ENCODE measurements at regions not wholly inside any gene's neighbourhood (a gene's known extent, or its start where the extent isn't known, plus 50 kb on each side); places are given as distances from the start of the nearest gene placed in this dataset.

DNA sequence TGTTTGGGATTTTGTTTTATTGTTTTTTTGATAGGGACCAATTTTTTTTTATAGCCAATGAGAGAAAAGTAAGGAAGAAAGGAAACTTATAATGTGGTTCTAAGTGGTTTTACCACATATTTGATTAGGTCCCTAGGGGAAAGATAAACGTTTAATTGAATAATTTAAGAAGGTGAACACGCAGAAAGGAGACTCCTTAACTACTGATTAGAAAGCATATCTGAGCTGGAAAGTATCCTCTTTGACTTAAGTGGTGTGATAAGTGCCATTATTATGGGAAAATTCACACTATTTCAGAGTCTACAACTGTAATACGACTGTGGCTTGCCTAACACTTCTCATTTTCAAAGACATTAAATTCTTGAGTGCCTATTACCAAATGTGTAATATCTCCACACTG, 106.5 kb upstream of the GRAMD1B start:
- Histone ChIP-seq H3K79me2 (ENCODE audit: insufficient read depth, low read length) (no peaks in the 10 kb centered on the region), H4K20me1 (ENCODE audit: insufficient read depth, low read length) (no peaks in the 10 kb centered on the region), H2AFZ (ENCODE audit: low read length) (no peak overlapping the region), H3K36me3 (replicated peaks in 1 of 2; ENCODE audit: control insufficient read depth in 1 of 2, insufficient read depth in 2 of 2, low read length in 2 of 2) (no peaks in the 10 kb centered on the region), H3K4me3 (replicated peaks in 1 of 3; ENCODE audit: insufficient read depth in 1 of 3, low read depth in 2 of 3, low read length in 3 of 3) (no peak overlapping the region), H3K9ac (ENCODE audit: insufficient read depth, low read depth, low read length) (no peak overlapping the region), H3K4me1 (ENCODE audit: insufficient read depth, low read length) (no peaks in the 10 kb centered on the region), H3K27ac (ENCODE audit: extremely low read length, insufficient read depth, low read length) (no peak overlapping the region), H3K9me3 (ENCODE audit: low read length) (no peaks in the 10 kb centered on the region), H3K27me3 (ENCODE audit: control insufficient read depth in 1 of 2, insufficient read depth in 2 of 2, low read length in 2 of 2) (peaks cover 0 to 14% of the 10 kb centered on the region in 2 experiments; a peak in 2 of 5 replicates), H3K4me2 (ENCODE audit: low read depth, low read length) (no peak overlapping the region)
- CTCF ChIA-PET (ENCODE audit: low intra/inter-chr PET ratio, low total read pairs), result no interaction called here
- WGBS (ENCODE audit: low lambda C conversion rate), result 0% methylated on average over 3 of the region's 3 CpGs
- ATAC-seq, result no peak
- POLR2A ChIA-PET, result no interaction called here
- no TSS peak for BruUV-seq (replicated peaks)
- intact Hi-C loops (cut with micrococcal nuclease; ENCODE audit: unreplicated experiment) (no loop called here), in situ Hi-C loops (cut with HindIII; ENCODE audit: extremely low pct_ligation_motif_present, low pct_unique_long_range_greater_than_20kb) (no loop called here)
- no peak for FAIRE-seq
- no peak for DNase-seq (ENCODE audit: low spot score)
- TF ChIP-seq PTBP1 (IDR thresholded peaks at IDR 0.05; ENCODE audit: low read depth, low read length, poor library complexity, severe bottlenecking), result no peak
- no peak for TF ChIP-seq ZNF124 (CRISPR knock-in tag; IDR thresholded peaks at IDR 0.05)
- TF ChIP-seq MYNN (CRISPR knock-in tag; IDR thresholded peaks at IDR 0.05; ENCODE audit: low read depth), result no peak
- TF ChIP-seq ZNF33B (CRISPR knock-in tag; IDR thresholded peaks at IDR 0.05), result no peak
- TF ChIP-seq POGK (CRISPR knock-in tag; conservative IDR thresholded peaks at IDR 0.05), result no peak
- TF ChIP-seq ZNF550 (CRISPR knock-in tag; IDR thresholded peaks at IDR 0.05; ENCODE audit: borderline replicate concordance), result no peak
- no peak for TF ChIP-seq ZNF660 (CRISPR knock-in tag; IDR thresholded peaks at IDR 0.05; ENCODE audit: borderline replicate concordance, low read depth)
- no peak for TF ChIP-seq ZNF629 (CRISPR knock-in tag; conservative IDR thresholded peaks at IDR 0.05)
- no peak for TF ChIP-seq ZNF543 (CRISPR knock-in tag; IDR thresholded peaks at IDR 0.05)

All from HepG2 (cell line).